Hepatocyte (in vitro differentiated cells): ENCODE measurements at regions not wholly inside any gene's neighbourhood (a gene's known extent, or its start where the extent isn't known, plus 50 kb on each side); places are given as distances from the start of the nearest gene placed in this dataset.

ENCODE experiments used
- CTCF ChIP-seq: fragments of 200-600 bp; sonication (generic); IDR thresholded peaks from 2 replicates; pipeline ENCODE4 v1.5.1; 2016; ENCODE audit warnings: antibody characterized with exemption, mild to moderate bottlenecking; ENCODE audit not compliant: poor library complexity
- EZH2 ChIP-seq: fragments of 200-600 bp; sonication (generic); IDR thresholded peaks from 2 replicates; pipeline ENCODE4 v1.6.1; 2016; ENCODE audit warnings: antibody characterized with exemption, mild to moderate bottlenecking, borderline replicate concordance

DNA sequence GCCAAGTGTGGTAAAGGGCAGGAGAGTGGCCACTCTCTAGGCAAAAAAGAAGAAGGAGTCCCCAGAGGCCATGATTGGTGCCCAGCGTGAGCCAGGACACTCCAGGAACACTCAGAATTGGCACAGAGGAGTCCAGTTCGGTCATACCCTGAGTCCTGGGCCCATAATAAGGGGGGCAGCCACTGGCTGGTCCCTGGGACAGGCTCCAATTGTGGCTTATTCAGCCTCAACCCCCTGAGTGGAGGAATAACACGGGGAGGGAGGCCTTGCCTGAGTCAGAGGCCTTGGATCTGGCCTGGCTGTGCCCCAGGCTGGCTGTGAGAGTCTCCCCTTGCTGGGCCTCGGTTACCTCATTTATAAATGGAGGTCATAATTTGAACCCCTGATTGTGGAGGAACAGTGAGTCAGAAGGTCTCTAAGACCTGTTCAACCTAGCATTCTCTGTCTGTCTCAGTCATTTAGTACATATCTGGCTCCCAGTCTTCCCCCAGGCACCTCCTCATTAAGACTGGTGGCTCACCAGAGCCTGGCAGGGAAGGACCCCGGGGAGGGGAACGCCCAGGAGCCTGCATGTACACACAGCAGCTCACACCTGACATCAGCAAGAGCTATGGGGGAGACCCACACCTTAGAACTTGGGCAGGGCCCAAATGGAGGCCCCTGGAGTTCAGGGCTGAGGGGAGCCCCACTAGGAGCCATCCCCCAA, 95.9 kb upstream of the ATP2B2 start:
- TF ChIP-seq CTCF (no peak), EZH2 (no peak)
